DND-41 (cell line): ENCODE measurements at regions not wholly inside any gene's neighbourhood (a gene's known extent, or its start where the extent isn't known, plus 50 kb on each side); places are given as distances from the start of the nearest gene placed in this dataset.
"Not testable (repeated sequence)": the region's sequence is repeated elsewhere in the genome, so short reads cannot be mapped to it uniquely, and the experiment has no call there.

Experiments
- ATAC-seq: fragments of 200-7000 bp; cut with Tn5 transposase; 3 replicates; pipeline ENCODE4 v1.9.1; 2021; ENCODE audit warnings: low read depth; ENCODE audit not compliant: insufficient read depth
- DNase-seq: peaks from one replicate; pipeline ENCODE4 v3.0.0-alpha.2; 2020
- H2AFZ ChIP-seq: 2 replicates; pipeline ENCODE4 v1.6.0; 2012; ENCODE audit warnings: low read depth, low read length
- H3K27ac ChIP-seq: 2 replicates; pipeline ENCODE4 v1.5.1; 2012; ENCODE audit warnings: low read length, inconsistent platforms
- H3K27me3 ChIP-seq: fragments of 200-600 bp; sonication (generic); 2 replicates; pipeline ENCODE4 v1.6.0; 2012; ENCODE audit warnings: low read length, mild to moderate bottlenecking, inconsistent platforms; ENCODE audit not compliant: insufficient read depth, poor library complexity
- H3K36me3 ChIP-seq: 2 replicates; pipeline ENCODE4 v1.5.1; 2012; ENCODE audit warnings: low read length, inconsistent platforms; ENCODE audit not compliant: insufficient read depth
- H3K4me1 ChIP-seq: 2 replicates; pipeline ENCODE4 v1.5.1; 2012; ENCODE audit warnings: mild to moderate bottlenecking, low read length; ENCODE audit not compliant: insufficient read depth
- H3K4me2 ChIP-seq: 2 replicates; pipeline ENCODE4 v1.6.0; 2012; ENCODE audit warnings: mild to moderate bottlenecking, moderate library complexity, low read length, inconsistent platforms; ENCODE audit not compliant: insufficient read depth
- H3K4me3 ChIP-seq, 2 experiments: fragments of 200-600 bp in 1 of 2; shearing (Covaris generic) in 1 of 2; 2 replicates each; pipeline ENCODE4 v1.5.1; 2012 to 2016; ENCODE audit warnings: inconsistent platforms in 2 of 2, low read length in 2 of 2, mild to moderate bottlenecking in 2 of 2, low read depth in 1 of 2, moderate library complexity in 1 of 2
- H3K79me2 ChIP-seq: 2 replicates; pipeline ENCODE4 v1.6.0; 2012; ENCODE audit warnings: low read length, inconsistent platforms; ENCODE audit not compliant: insufficient read depth
- H3K9ac ChIP-seq: 2 replicates; pipeline ENCODE4 v1.6.0; 2012; ENCODE audit warnings: low read depth, mild to moderate bottlenecking, inconsistent platforms, low read length, moderate library complexity
- H3K9me3 ChIP-seq: 2 replicates; pipeline ENCODE4 v1.5.1; 2012; ENCODE audit warnings: low read length, moderate library complexity, mild to moderate bottlenecking, inconsistent platforms; ENCODE audit not compliant: insufficient read depth, severe bottlenecking
- H4K20me1 ChIP-seq: 2 replicates; pipeline ENCODE4 v1.6.0; 2012; ENCODE audit warnings: low read length; ENCODE audit not compliant: insufficient read depth
- EZH2 ChIP-seq: IDR thresholded peaks from 3 replicates; pipeline ENCODE4 v1.6.1; 2012; ENCODE audit warnings: borderline replicate concordance, low read depth, mild to moderate bottlenecking, moderate library complexity, low read length, inconsistent platforms; ENCODE audit not compliant: severe bottlenecking
- TF ChIP-seq, protein P1 (sequence below): IDR thresholded peaks from 2 replicates; pipeline ENCODE4 v1.5.1; 2012; ENCODE audit warnings: borderline replicate concordance, low read length, moderate library complexity, mild to moderate bottlenecking; ENCODE audit not compliant: poor library complexity, severe bottlenecking; ENCODE audit errors: extremely low read depth

DNA sequence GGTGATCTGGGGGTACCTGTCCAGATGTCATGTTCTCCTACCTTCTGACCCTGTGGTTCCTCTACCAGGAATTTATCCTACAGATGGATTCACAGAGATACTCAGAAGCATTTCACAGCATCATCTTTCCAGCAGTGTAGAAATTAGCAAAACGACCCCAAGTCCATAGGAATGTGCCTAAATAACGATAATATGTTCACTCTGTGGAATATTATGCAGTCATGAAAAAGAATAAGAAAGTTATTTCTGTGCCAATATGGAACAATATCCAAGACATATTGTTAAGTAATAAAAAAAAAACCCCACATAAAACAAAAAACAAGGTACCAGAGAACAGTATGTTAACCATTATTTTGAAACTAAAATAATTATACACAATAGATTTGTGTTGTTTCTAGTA, 123.8 kb upstream of the SDK1 start:
- Histone ChIP-seq H2AFZ (no peak overlapping the region), H3K27me3 (peaks cover 8% of the 10 kb centered on the region), H4K20me1 (no peaks in the 10 kb centered on the region), H3K4me3 (no peak overlapping the region), H3K79me2 (no peaks in the 10 kb centered on the region), H3K4me1 (no peaks in the 10 kb centered on the region), H3K9ac (no peak overlapping the region), H3K9me3 (no peaks in the 10 kb centered on the region), H3K4me2 (no peak overlapping the region), H3K27ac (no peak overlapping the region), H3K36me3 (no peaks in the 10 kb centered on the region)
- ATAC-seq (no peak), DNase-seq (no peak)
- TF ChIP-seq, protein P1, sequence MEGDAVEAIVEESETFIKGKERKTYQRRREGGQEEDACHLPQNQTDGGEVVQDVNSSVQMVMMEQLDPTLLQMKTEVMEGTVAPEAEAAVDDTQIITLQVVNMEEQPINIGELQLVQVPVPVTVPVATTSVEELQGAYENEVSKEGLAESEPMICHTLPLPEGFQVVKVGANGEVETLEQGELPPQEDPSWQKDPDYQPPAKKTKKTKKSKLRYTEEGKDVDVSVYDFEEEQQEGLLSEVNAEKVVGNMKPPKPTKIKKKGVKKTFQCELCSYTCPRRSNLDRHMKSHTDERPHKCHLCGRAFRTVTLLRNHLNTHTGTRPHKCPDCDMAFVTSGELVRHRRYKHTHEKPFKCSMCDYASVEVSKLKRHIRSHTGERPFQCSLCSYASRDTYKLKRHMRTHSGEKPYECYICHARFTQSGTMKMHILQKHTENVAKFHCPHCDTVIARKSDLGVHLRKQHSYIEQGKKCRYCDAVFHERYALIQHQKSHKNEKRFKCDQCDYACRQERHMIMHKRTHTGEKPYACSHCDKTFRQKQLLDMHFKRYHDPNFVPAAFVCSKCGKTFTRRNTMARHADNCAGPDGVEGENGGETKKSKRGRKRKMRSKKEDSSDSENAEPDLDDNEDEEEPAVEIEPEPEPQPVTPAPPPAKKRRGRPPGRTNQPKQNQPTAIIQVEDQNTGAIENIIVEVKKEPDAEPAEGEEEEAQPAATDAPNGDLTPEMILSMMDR = no peak
- TF ChIP-seq EZH2 = no peak

- no peak for DNase-seq
- H3K4me2 ChIP-seq = no peak overlapping the region
- no peaks in the 10 kb centered on the region for H3K4me1 ChIP-seq
- no peaks in the 10 kb centered on the region for H4K20me1 ChIP-seq
- H3K79me2 ChIP-seq = no peaks in the 10 kb centered on the region
- no peaks in the 10 kb centered on the region for H3K9me3 ChIP-seq
- H3K27ac ChIP-seq = no peak overlapping the region
- no peak overlapping the region for H3K9ac ChIP-seq
- H3K36me3 ChIP-seq = no peaks in the 10 kb centered on the region
- ATAC-seq = no peak
- H3K4me3 ChIP-seq = no peak overlapping the region
- no peak overlapping the region for H2AFZ ChIP-seq
- TF ChIP-seq, protein P1 = no peak
- TF ChIP-seq EZH2 = no peak
- H3K27me3 ChIP-seq = peaks cover 10% of the 10 kb centered on the region
These were observed 121.6 kb upstream of the SDK1 start for GRCh38 chr7:3179456-3179855.

DNA sequence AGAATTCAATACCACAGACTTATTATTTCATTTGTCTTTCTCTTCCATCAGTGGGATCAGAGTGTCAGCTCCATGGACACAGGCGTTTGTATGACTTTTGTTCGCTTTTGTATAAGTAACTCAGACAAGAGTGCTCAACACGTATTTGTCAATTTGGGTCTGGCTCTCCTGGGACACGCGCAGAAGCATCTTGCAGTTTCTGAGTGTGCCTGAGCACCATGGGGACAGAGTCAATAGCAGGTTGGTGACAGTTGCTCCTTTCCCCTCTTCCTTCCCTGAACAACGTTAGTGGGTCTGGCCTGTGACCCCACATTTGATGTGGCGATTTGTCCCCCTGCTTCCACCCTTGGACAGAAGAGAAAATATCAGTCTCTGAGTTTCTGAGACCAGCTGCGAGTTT, 120.4 kb upstream of the SDK1 start:
- H3K4me1 ChIP-seq = no peaks in the 10 kb centered on the region
- H3K9ac ChIP-seq = no peak overlapping the region
- no peaks in the 10 kb centered on the region for H3K9me3 ChIP-seq
- H3K79me2 ChIP-seq = no peaks in the 10 kb centered on the region
- no peaks in the 10 kb centered on the region for H4K20me1 ChIP-seq
- no peak overlapping the region for H3K4me2 ChIP-seq
- H3K27me3 ChIP-seq = peaks cover 4% of the 10 kb centered on the region
- no peak for ATAC-seq
- H3K4me3 ChIP-seq = no peak overlapping the region
- DNase-seq = no peak
- H2AFZ ChIP-seq = no peak overlapping the region
- TF ChIP-seq EZH2 = no peak
- TF ChIP-seq, protein P1 = no peak
- no peak overlapping the region for H3K27ac ChIP-seq
- H3K36me3 ChIP-seq = no peaks in the 10 kb centered on the region

DNA sequence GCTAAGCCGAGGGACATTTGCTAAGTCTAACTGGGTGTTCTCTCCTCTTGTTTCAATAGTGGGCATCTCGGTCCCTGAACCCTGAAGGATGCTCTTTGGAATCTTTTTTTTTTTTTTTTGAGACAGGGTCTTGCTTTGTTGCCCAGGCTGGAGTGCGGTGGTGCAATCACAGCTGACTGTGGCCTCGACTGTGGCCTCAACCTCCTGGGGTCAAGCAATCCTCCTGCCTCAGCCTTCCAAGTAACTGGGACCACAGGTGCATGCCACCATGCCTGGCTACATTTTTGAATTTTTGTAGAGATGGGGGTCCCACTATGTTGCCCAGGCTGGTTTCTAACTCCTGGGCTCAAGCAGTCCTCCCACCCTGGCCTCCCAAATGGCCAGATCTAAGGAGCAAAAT, 119.0 kb upstream of the SDK1 start:
- H3K27me3 ChIP-seq, ATAC-seq, H3K36me3 ChIP-seq, H3K79me2 ChIP-seq, H4K20me1 ChIP-seq, DNase-seq, H3K4me2 ChIP-seq, H3K4me1 ChIP-seq, H2AFZ ChIP-seq, H3K9me3 ChIP-seq, H3K4me3 ChIP-seq, H3K27ac ChIP-seq, H3K9ac ChIP-seq: not testable (repeated sequence)
